ENCODE measurements at regions not wholly inside any gene's neighbourhood (a gene's known extent, or its start where the extent isn't known, plus 50 kb on each side); places are given as distances from the start of the nearest gene placed in this dataset.

DNA sequence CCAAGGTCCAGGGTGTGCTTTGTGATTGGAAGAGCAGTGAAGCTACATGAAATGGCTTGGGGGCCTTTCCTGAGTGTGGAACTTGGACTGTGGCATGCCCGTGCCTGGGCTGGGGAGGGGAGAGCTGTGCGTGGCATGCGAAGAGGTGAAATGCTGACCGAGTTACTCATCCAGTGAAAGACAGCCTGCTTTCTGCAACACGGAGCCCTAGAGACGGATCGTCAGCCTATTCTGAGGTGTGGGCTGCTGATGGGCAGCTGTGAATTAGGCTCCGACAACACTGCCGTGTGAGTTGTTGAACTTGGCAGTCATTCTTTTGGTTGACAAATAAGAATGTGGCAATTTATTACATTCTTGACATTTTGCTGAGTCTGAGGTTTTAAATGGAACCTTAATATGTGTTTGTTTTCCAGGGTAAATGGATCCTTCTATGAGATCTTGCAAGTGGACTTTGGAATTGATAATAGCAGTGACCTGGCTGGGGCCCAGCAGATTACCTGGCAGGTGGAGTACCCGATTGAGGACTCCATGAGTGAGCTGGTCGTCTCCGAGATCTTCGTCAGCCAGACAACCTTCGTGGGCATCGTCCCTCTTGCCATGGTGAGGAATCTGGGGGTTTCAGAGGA lies 453.9 kb downstream of the AACS start:
- TF ChIP-seq, protein P1, sequence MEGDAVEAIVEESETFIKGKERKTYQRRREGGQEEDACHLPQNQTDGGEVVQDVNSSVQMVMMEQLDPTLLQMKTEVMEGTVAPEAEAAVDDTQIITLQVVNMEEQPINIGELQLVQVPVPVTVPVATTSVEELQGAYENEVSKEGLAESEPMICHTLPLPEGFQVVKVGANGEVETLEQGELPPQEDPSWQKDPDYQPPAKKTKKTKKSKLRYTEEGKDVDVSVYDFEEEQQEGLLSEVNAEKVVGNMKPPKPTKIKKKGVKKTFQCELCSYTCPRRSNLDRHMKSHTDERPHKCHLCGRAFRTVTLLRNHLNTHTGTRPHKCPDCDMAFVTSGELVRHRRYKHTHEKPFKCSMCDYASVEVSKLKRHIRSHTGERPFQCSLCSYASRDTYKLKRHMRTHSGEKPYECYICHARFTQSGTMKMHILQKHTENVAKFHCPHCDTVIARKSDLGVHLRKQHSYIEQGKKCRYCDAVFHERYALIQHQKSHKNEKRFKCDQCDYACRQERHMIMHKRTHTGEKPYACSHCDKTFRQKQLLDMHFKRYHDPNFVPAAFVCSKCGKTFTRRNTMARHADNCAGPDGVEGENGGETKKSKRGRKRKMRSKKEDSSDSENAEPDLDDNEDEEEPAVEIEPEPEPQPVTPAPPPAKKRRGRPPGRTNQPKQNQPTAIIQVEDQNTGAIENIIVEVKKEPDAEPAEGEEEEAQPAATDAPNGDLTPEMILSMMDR (IDR thresholded peaks at IDR 0.05 in 2 of 3, conservative IDR thresholded peaks at IDR 0.05 in 1 of 3; ENCODE audit: control insufficient read depth in 2 of 3, extremely low read depth in 1 of 3, insufficient read depth in 1 of 3, low read depth in 3 of 3, low read length in 3 of 3) = no peak
- TF ChIP-seq CHD2 (IDR thresholded peaks at IDR 0.05; ENCODE audit: borderline replicate concordance, low read depth, low read length) (no peak), ESRRA (IDR thresholded peaks at IDR 0.05; ENCODE audit: low read length) (no peak), IKZF2 (IDR thresholded peaks at IDR 0.05) (no peak), EZH2 (IDR thresholded peaks at IDR 0.05; ENCODE audit: borderline replicate concordance, control insufficient read depth, low read depth, low read length) (no peak), BCLAF1 (IDR thresholded peaks at IDR 0.05) (no peak), BRCA1 (IDR thresholded peaks at IDR 0.05; ENCODE audit: low read depth, low read length) (no peak), POLR2A (IDR thresholded peaks at IDR 0.05; ENCODE audit: low read depth, low read length) (no peak), NFYA (IDR thresholded peaks at IDR 0.05; ENCODE audit: borderline replicate concordance, low read depth, low read length) (no peak), ZNF24 (IDR thresholded peaks at IDR 0.05) (no peak), ZBTB40 (IDR thresholded peaks at IDR 0.05; ENCODE audit: borderline replicate concordance) (no peak)
- TF ChIP-seq, protein P2, sequence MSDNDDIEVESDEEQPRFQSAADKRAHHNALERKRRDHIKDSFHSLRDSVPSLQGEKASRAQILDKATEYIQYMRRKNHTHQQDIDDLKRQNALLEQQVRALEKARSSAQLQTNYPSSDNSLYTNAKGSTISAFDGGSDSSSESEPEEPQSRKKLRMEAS (IDR thresholded peaks at IDR 0.05; ENCODE audit: low read depth, low read length) = no peak
- TF ChIP-seq, protein P3, sequence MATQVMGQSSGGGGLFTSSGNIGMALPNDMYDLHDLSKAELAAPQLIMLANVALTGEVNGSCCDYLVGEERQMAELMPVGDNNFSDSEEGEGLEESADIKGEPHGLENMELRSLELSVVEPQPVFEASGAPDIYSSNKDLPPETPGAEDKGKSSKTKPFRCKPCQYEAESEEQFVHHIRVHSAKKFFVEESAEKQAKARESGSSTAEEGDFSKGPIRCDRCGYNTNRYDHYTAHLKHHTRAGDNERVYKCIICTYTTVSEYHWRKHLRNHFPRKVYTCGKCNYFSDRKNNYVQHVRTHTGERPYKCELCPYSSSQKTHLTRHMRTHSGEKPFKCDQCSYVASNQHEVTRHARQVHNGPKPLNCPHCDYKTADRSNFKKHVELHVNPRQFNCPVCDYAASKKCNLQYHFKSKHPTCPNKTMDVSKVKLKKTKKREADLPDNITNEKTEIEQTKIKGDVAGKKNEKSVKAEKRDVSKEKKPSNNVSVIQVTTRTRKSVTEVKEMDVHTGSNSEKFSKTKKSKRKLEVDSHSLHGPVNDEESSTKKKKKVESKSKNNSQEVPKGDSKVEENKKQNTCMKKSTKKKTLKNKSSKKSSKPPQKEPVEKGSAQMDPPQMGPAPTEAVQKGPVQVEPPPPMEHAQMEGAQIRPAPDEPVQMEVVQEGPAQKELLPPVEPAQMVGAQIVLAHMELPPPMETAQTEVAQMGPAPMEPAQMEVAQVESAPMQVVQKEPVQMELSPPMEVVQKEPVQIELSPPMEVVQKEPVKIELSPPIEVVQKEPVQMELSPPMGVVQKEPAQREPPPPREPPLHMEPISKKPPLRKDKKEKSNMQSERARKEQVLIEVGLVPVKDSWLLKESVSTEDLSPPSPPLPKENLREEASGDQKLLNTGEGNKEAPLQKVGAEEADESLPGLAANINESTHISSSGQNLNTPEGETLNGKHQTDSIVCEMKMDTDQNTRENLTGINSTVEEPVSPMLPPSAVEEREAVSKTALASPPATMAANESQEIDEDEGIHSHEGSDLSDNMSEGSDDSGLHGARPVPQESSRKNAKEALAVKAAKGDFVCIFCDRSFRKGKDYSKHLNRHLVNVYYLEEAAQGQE (IDR thresholded peaks at IDR 0.05; ENCODE audit: low read depth, low read length) = no peak
